ENCODE measurements at regions not wholly inside any gene's neighbourhood (a gene's known extent, or its start where the extent isn't known, plus 50 kb on each side); places are given as distances from the start of the nearest gene placed in this dataset.

- ChIA-PET CTCF (no interaction called here), RAD21 (ENCODE audit: unreplicated experiment) (interaction anchor here (0.8 kb wide), 1 partner anchor 131 kb away, joined by 3 read pairs; no protein-coding TSS in a partner anchor), POLR2A (no interaction called here), SMC1A (ENCODE audit: uncharacterized antibody, unreplicated experiment) (interaction anchor here (0.9 kb wide), 1 partner anchor 49 kb away, joined by 3 read pairs; no protein-coding TSS in a partner anchor)
- DNase-seq (ENCODE audit: low read depth, low spot score) (no peak), FAIRE-seq (no peak), ATAC-seq (no peak)
- H3K27me3 ChIP-seq (replicated peaks in 1 of 2; ENCODE audit: control insufficient read depth in 2 of 2, insufficient read depth in 2 of 2, low read length in 1 of 2): no peaks in the 10 kb centered on the region
- H3K36me3 ChIP-seq (ENCODE audit: control insufficient read depth in 2 of 2, insufficient read depth in 2 of 2, low read length in 1 of 2): no peaks in the 10 kb centered on the region
- H3K9me3 ChIP-seq (replicated peaks; ENCODE audit: control insufficient read depth, insufficient read depth, low read length): no peaks in the 10 kb centered on the region
- no peak for TF ChIP-seq MEF2A (IDR thresholded peaks at IDR 0.05; ENCODE audit: insufficient read depth, low read depth, low read length)
- no peak for TF ChIP-seq CBX3 (IDR thresholded peaks at IDR 0.05; ENCODE audit: borderline replicate concordance, low read depth)
- TF ChIP-seq SMARCA5 (IDR thresholded peaks at IDR 0.05): no peak
- no peak for TF ChIP-seq NFXL1 (IDR thresholded peaks at IDR 0.05; ENCODE audit: borderline replicate concordance)
- no peak for TF ChIP-seq CEBPZ (IDR thresholded peaks at IDR 0.05; ENCODE audit: low read depth, low read length)
- no peak for TF ChIP-seq STAT3 (IDR thresholded peaks at IDR 0.05; ENCODE audit: low read depth, low read length)
- no peak for TF ChIP-seq IRF4 (IDR thresholded peaks at IDR 0.05; ENCODE audit: low read depth, low read length)
- TF ChIP-seq ZBTB11 (CRISPR knock-in tag; IDR thresholded peaks at IDR 0.05): no peak
- TF ChIP-seq RFX5 (IDR thresholded peaks at IDR 0.05; ENCODE audit: low read depth, low read length): no peak
- TF ChIP-seq ZNF24 (IDR thresholded peaks at IDR 0.05): no peak
- no peak for TF ChIP-seq E2F4 (IDR thresholded peaks at IDR 0.05; ENCODE audit: low read depth, low read length)
- TF ChIP-seq BACH1 (IDR thresholded peaks at IDR 0.05; ENCODE audit: borderline replicate concordance): no peak
- TF ChIP-seq HSF1 (IDR thresholded peaks at IDR 0.05; ENCODE audit: low read depth, low read length): no peak
- H3K4me3 ChIP-seq: no peak overlapping the region
- H3K4me2 ChIP-seq (ENCODE audit: control insufficient read depth, insufficient read depth): no peak overlapping the region
- no peaks in the 10 kb centered on the region; the same call in 1 of the 2 replicates for H4K20me1 ChIP-seq (ENCODE audit: control insufficient read depth, insufficient read depth)
- H3K4me1 ChIP-seq (ENCODE audit: control insufficient read depth, insufficient read depth, low read length): no peaks in the 10 kb centered on the region
- no peak overlapping the region for H3K9ac ChIP-seq (ENCODE audit: control insufficient read depth, insufficient read depth, low read length)
- H2AFZ ChIP-seq (ENCODE audit: control insufficient read depth, low read depth, low read length): no peak overlapping the region
- no peaks in the 10 kb centered on the region for H3K79me2 ChIP-seq (ENCODE audit: control insufficient read depth, insufficient read depth, low read length)
- H3K27ac ChIP-seq (ENCODE audit: control insufficient read depth, insufficient read depth): no peak overlapping the region
- WGBS (ENCODE audit: insufficient coverage, insufficient replicate concordance, low lambda C conversion rate, missing lambda C conversion rate): 9% methylated on average over 11 of the region's 11 CpGs
- intact Hi-C loops (cut with micrococcal nuclease; ENCODE audit: unreplicated experiment) (no loop called here), in situ Hi-C loops (cut with MboI) (no loop called here)
- no TSS peak for BruUV-seq (replicated peaks)
Measured at GRCh38 chr17:6305613-6306360, 129.1 kb downstream of the AIPL1 start.
